GM21737 (cell line): ENCODE measurements at regions not wholly inside any gene's neighbourhood (a gene's known extent, or its start where the extent isn't known, plus 50 kb on each side); places are given as distances from the start of the nearest gene placed in this dataset.

Experiments used
- ATAC-seq: cut with Tn5 transposase; IDR thresholded peaks from one replicate; pipeline ENCODE4 v1.9.1; 2021; ENCODE audit warnings: mild to moderate bottlenecking, moderate library complexity; ENCODE audit not compliant: unreplicated experiment

- ATAC-seq = no peak
These were observed 472.7 kb upstream of the CDH9 start for GRCh38 chr5:27511061-27511460.

- ATAC-seq = no peak
These were observed 465.4 kb upstream of the CDH9 start for GRCh38 chr5:27503813-27504212.

DNA sequence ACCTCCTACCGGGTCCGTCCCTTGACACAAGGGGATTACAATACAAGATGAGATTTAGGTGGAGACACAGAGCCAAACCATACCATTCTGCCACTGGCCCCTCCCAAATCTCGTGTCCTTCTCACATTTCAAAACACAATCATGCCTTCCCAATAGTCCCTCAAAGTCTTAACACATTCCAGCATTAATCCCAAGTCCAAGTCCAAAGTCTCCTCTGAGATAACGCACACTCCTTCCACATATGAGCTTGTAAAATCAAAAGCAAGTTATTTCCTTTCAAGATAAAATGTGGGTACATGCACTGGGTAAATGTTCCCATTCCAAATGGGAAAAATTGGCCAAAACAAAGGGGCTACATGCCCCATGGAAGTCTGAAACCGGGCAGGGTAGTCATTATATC, 463.9 kb upstream of the CDH9 start:
- ATAC-seq = no peak

DNA sequence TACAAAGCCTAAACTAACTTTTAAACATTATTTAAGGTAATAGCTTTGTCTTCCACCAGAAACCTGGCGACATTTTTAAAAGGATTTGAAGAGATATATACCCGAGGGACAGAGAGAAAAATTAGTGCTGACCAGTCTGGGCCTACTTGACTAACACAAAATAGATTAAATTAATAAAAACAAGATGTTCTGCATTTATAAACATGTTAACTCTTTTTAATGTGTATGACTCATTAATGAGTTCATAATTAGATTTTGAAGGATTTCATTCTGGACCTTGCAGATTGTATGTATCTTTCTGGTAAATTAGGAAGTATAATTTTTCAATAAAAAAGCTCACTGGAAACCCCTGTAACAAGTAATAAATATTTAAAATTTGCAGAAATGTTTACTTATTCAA, 459.1 kb upstream of the CDH9 start:
- no peak for ATAC-seq

DNA sequence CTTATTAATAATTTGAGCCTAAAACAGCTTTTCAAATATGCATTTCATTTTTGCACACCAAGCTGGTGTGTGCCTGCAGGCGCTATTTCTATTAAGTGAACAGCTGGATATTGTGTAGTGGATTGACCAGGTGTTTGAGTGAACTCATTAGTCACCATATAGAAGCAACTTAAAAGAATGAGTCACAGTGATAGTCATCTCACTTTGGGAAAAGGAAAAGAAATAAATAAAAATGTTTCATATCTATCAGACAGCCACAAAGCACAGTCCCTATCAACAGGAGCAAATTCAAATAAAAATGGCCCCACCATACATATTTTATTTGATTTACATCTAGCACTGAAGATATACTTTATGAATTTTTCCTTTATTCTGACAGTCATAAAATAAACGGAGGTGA, 456.5 kb upstream of the CDH9 start:
- ATAC-seq = no peak

DNA sequence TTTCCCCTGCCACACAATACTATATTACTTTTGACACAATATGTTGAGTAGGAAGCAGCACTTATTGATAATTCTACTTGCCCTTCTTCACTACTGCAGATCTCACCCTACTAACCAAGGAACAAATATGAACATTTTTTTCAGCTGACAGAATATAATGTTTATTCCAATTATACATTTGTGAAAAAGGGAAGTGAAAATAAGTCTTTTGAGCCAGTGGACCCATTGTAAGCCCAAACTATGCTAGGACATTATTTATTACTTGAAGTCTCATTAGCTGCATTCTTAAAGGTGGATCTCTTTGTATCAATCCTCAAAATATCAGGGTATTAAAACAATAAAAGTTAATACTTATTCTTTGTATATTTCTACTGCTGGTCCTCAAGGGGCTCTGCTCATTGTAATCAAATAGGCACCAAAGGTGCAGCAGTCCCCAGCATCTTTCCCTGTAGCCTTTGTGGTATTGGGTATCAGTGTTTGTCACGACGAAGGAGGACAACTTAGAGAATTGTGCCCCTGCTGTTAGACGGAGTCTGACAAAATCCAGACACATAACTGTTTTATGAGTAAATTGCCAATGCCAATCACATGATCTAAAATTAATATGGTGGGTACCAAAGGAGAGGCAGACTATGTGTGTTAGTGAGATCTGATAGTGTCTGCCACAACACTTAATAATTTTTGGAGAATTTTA, 453.5 kb upstream of the CDH9 start:
- ATAC-seq = no peak

DNA sequence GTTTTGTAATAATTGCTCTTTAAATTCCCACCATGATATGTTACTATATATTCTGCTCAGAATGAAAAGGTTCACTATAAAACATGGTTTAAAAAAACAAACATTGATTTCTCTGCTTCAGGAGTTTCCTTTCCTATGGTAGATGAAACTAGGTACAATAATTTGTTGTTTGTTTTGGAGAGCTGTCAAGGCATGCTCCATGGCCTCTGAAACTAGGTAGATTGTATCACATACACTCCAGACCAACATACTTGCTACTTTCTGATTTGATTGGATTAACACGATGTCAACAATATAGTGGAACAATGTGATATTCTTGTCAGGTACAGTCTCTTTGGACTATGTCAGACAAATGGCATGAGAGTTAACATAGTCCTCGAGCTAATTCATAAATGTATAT, 452.7 kb upstream of the CDH9 start:
- no peak for ATAC-seq

- ATAC-seq = no peak
These were observed 451.3 kb upstream of the CDH9 start for GRCh38 chr5:27489701-27490100.

DNA sequence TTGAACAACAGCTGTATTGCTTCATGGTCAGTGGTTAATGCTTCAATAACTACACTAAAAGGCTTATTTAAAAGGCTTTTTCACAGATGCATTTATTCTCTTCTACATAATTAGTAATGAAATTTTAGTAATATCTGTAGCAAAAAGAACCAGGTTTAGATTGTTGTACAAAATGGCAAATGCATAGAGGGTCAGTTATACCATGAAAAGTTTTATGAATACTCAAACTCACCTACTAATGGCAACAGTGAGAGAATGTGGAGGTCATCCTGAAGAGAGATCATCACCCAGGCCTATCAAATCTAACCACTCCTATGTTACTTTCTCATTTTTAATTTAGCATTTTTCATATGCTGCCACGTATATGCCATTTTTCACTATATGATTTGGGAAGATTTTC, 444.3 kb upstream of the CDH9 start:
- no peak for ATAC-seq

GRCh38 chr5:27479859-27480258, 441.5 kb upstream of the CDH9 start:
- ATAC-seq = no peak

DNA sequence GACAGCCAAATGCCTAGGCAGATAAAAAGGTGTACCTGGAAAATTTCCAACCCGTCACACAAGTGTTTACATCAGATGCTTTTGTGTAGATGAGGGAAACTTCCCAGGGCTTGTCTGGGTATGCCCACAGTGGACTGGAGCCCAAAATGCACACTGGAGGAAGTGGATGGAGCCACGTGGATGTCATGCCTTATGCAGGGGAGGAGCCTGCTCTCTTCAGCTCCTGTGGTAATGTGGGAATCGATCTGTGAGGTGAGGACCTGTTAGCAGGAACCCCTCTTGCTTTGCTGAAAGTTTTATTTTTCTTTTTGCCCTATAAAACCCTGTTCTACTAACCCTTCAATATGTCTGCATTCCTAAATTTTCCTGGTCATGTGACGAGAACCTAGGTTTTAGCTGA, 439.2 kb upstream of the CDH9 start:
- ATAC-seq = no peak

DNA sequence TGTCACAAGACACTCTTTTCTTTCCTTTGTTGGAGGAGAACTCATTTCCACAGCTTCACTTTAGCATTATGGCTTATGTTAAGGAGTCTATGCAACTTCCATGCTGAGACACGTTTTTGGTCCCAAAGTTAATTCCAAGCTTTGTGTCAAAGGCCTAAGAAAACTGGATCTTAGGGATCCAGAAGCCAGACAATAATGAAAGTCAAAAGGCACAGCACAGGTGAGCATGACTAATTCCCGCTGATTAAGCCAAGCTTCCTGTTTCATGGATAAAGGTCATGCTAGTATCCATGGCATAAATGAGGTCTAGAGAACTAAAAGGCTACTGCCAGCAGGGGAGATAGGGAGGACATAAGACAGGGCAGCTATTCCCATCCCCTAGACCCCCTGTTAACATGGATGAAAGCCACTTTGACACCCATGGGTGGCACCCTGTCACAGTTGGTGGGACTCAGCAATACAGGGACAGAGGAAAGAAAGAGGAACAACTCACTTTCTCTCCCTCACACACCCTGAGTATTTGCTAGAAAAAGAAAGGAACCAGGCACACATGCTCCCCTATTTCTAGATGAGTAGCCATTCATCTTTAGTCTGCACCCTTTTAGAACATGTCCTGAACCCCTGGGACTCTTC, 438.1 kb upstream of the CDH9 start:
- ATAC-seq = no peak

DNA sequence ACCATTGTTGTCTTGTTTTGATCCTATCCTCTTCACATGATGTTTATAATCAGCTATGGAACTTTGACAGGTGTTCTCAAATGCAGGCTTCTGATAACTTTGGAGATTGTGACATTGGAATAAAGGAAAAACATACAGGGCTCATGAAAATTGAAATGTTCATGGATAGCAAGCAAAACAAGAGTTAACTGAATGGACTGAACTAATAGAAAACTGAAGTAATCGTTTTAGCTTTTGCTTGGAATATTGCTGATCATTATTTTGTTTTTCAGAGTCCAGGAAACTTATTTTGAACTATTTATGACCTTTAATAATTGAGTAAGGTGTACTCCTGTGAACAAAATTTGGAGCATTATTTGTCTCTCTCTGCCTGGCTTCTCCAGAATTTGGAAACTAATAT, 436.7 kb upstream of the CDH9 start:
- ATAC-seq = no peak

DNA sequence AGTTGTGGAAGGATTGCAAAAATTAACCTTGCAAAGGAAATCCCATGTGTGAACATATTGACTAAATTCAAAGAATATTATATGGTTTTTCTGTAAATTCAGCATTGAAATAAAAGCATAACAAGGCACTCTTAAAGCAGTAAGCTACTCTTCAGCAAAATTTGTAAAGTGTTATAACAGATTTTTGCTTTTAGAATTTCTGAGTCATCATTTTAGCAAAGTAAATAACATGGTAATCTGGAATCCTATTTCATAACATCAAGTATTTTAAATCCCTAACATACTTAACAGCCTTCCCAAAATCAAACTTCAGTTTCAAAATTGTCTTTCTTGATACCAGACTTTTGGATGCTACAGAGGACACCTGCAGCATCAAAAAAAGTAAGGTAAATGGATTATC, 436.0 kb upstream of the CDH9 start:
- ATAC-seq = no peak

GRCh38 chr5:27474047-27474309, 435.6 kb upstream of the CDH9 start:
- no peak for ATAC-seq

DNA sequence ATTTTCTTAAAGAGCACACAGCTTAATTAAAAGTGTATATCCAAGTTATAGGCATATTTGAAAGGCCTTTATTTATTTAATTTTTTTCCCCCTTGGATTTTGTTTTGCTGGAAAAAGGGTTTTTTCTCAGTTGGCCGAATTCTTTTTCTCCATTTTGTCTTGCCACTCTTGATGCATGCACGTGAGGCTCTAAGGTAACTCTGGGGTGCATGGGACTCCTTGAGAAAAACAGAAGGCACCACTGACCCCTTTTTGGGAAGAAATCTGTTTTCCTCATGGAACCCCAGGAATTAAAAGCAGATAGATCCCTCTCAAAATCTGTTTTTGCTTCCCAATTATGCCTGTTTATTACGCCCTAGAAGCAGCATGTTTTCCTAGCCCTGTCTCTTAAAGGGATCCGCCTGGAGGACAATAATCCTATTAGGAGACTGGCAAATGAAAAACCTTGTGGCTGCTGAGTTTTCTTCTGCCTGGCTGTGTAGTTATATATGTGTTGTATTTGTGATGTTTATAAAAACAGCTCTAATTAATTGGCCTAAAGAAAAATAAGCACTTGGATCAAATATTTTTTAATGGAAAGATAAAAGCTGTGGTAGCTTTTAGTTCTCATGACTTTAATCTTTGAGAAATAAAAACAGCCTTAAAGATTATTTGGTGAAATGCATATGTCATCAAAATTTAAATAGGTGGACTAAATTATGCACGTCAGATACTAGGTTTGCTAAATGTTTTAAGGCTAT, 435.1 kb upstream of the CDH9 start:
- no peak for ATAC-seq

DNA sequence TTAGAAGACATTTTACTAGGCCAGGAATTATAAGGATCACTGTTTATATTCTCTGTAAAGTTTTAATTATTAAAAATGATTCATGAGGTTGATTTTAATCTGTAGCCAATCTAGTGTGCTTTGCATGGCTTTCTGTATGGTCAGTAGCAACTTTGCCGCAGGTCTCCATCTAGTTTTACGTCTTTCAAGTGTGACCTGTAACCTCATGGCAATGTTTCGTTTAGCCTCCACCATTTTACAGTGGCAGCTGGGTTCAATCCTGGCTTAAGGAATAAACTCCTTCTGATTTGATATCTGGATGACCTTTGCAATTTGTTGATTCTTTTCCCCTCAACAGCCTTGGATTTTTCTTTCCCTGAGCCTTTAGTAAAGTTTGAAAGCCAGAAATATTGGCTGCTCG, 434.5 kb upstream of the CDH9 start:
- ATAC-seq = no peak

DNA sequence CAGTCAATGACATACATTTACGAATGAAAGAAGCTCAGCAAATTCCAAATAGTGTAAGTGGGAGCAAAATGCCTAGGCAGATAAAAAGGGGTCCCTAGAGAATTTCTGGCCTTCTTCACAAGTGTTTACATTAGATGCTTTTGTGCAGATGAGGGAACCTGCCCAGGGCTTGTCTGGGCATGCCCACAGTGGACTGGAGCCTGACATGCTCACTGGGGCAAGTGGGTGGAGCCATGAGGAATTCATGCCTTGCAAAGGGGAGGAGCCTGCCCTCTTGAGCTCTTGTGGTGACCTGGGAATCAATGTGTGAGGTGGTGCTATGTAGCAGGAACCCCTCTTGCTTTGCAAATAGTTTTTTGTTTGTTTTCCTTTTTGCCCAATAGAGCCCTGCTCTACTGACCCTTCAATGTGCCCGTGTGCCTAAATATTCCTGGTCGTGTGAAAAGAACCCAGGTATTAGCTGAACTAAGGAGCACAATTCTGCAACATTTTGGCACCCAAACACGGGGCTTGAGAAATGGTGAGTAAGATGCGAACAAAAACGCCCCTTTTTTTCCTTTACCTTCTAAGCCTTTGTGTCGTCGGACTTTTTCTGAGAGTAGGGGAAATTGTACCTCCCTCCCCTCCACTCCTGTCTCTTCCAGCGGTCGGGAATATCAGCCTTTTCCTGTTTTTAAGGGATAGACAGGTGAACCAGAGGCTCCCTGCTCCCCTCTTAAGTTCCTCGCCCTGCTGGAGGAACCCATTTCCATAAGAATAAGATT, 433.8 kb upstream of the CDH9 start:
- peak; percentile 65 for ATAC-seq

- ATAC-seq = no peak
These were observed 428.6 kb upstream of the CDH9 start for GRCh38 chr5:27466959-27467358.

- no peak for ATAC-seq
These were observed 426.8 kb upstream of the CDH9 start for GRCh38 chr5:27465140-27465539.

- no peak for ATAC-seq
These were observed 425.2 kb upstream of the CDH9 start for GRCh38 chr5:27463446-27464149.
